ENCODE measurements at regions not wholly inside any gene's neighbourhood (a gene's known extent, or its start where the extent isn't known, plus 50 kb on each side); places are given as distances from the start of the nearest gene placed in this dataset.

GRCh38 chr3:61358364-61358763 lies 107.1 kb upstream of the FHIT start:
- H3K36me3 ChIP-seq: no peaks in the 10 kb centered on the region
- WGBS: 26% methylated on average over 2 of the region's 2 CpGs
- peak in 1 of 2 donors; percentile 67 for DNase-seq (ENCODE audit: low spot score in 2 of 2)
- no peak overlapping the region for H3K4me3 ChIP-seq
- H3K9me3 ChIP-seq: no peaks in the 10 kb centered on the region
- no peak overlapping the region for H3K27ac ChIP-seq
- H3K4me1 ChIP-seq: no peaks in the 10 kb centered on the region
- TF ChIP-seq POLR2A (IDR thresholded peaks at IDR 0.05) (no peak), POLR2AphosphoS5 (IDR thresholded peaks at IDR 0.05) (no peak), EP300 (IDR thresholded peaks at IDR 0.05) (no peak)
- TF ChIP-seq, protein P1, sequence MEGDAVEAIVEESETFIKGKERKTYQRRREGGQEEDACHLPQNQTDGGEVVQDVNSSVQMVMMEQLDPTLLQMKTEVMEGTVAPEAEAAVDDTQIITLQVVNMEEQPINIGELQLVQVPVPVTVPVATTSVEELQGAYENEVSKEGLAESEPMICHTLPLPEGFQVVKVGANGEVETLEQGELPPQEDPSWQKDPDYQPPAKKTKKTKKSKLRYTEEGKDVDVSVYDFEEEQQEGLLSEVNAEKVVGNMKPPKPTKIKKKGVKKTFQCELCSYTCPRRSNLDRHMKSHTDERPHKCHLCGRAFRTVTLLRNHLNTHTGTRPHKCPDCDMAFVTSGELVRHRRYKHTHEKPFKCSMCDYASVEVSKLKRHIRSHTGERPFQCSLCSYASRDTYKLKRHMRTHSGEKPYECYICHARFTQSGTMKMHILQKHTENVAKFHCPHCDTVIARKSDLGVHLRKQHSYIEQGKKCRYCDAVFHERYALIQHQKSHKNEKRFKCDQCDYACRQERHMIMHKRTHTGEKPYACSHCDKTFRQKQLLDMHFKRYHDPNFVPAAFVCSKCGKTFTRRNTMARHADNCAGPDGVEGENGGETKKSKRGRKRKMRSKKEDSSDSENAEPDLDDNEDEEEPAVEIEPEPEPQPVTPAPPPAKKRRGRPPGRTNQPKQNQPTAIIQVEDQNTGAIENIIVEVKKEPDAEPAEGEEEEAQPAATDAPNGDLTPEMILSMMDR (IDR thresholded peaks at IDR 0.05): no peak
- H3K27me3 ChIP-seq: no peaks in the 10 kb centered on the region

GRCh38 chr3:61360297-61360965 lies 109.2 kb upstream of the FHIT start:
- H3K4me3 ChIP-seq: no peak overlapping the region
- no peaks in the 10 kb centered on the region for H3K4me1 ChIP-seq
- no peak overlapping the region for H3K27ac ChIP-seq
- DNase-seq (ENCODE audit: low spot score in 2 of 2): no peak
- TF ChIP-seq EP300 (IDR thresholded peaks at IDR 0.05) (no peak), POLR2AphosphoS5 (IDR thresholded peaks at IDR 0.05) (no peak)
- TF ChIP-seq, protein P1 (IDR thresholded peaks at IDR 0.05): no peak
- WGBS: 56% methylated on average over 3 of the region's 3 CpGs
- H3K27me3 ChIP-seq: no peaks in the 10 kb centered on the region
- H3K36me3 ChIP-seq: no peaks in the 10 kb centered on the region
- no peaks in the 10 kb centered on the region for H3K9me3 ChIP-seq

GRCh38 chr3:61369678-61370077 lies 118.4 kb upstream of the FHIT start:
- Histone ChIP-seq H3K36me3 (no peaks in the 10 kb centered on the region), H3K4me3 (no peak overlapping the region), H3K27ac (no peak overlapping the region), H3K4me1 (no peaks in the 10 kb centered on the region), H3K27me3 (no peaks in the 10 kb centered on the region), H3K9me3 (no peaks in the 10 kb centered on the region)
- TF ChIP-seq, protein P1 (IDR thresholded peaks at IDR 0.05): no peak
- no peak for TF ChIP-seq POLR2A (IDR thresholded peaks at IDR 0.05)
- no peak for TF ChIP-seq POLR2AphosphoS5 (IDR thresholded peaks at IDR 0.05)
- no peak for TF ChIP-seq EP300 (IDR thresholded peaks at IDR 0.05)
- no peak for DNase-seq (ENCODE audit: low spot score in 2 of 2)
- 86% methylated on average over 2 of the region's 2 CpGs for WGBS

DNA sequence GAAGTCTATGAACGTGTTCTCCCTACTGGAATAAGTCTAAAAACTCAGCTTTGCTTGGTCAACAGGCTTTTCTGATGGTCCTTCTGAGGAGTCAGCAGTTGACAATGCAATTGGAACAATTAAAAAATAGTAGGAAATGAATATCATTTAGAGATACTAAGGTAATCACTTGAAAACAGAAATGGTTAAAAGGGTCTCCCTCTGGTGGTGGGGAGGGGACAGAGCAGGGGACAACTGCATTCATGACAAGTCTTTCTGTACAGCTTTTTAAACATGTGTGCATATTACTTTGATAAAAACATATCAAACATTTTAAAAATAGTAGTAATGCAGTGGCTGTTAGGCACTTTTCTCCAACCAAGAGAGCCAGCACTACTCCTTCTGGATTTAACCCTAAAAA lies 119.9 kb upstream of the FHIT start:
- no peak overlapping the region for H3K27ac ChIP-seq
- H3K27me3 ChIP-seq: no peaks in the 10 kb centered on the region
- H3K4me1 ChIP-seq: no peaks in the 10 kb centered on the region
- no peaks in the 10 kb centered on the region for H3K9me3 ChIP-seq
- TF ChIP-seq POLR2A (IDR thresholded peaks at IDR 0.05) (no peak), POLR2AphosphoS5 (IDR thresholded peaks at IDR 0.05) (no peak), EP300 (IDR thresholded peaks at IDR 0.05) (no peak)
- TF ChIP-seq, protein P1 (IDR thresholded peaks at IDR 0.05): no peak
- WGBS: 94% methylated on average over 1 of the region's 1 CpG
- no peak for DNase-seq (ENCODE audit: low spot score in 2 of 2)
- no peak overlapping the region for H3K4me3 ChIP-seq
- H3K36me3 ChIP-seq: no peaks in the 10 kb centered on the region

GRCh38 chr3:61372723-61373122 lies 121.5 kb upstream of the FHIT start:
- Histone ChIP-seq H3K4me1 (no peaks in the 10 kb centered on the region), H3K36me3 (no peaks in the 10 kb centered on the region), H3K27me3 (no peaks in the 10 kb centered on the region), H3K9me3 (no peaks in the 10 kb centered on the region), H3K4me3 (no peak overlapping the region), H3K27ac (no peak overlapping the region)
- 94% methylated on average over 1 of the region's 1 CpG for whole genome bisulfite sequencing
- TF ChIP-seq POLR2A (IDR thresholded peaks at IDR 0.05): no peak
- TF ChIP-seq POLR2AphosphoS5 (IDR thresholded peaks at IDR 0.05): no peak
- no peak for TF ChIP-seq EP300 (IDR thresholded peaks at IDR 0.05)
- TF ChIP-seq, protein P1 (IDR thresholded peaks at IDR 0.05): no peak
- no peak for DNase-seq (ENCODE audit: low spot score in 2 of 2)
